Lower leg skin (tissue), 3 donors: ENCODE measurements at regions not wholly inside any gene's neighbourhood (a gene's known extent, or its start where the extent isn't known, plus 50 kb on each side); places are given as distances from the start of the nearest gene placed in this dataset.

ENCODE experiments used
- CTCF ChIP-seq, 3 donors: fragments of 450-650 bp; IDR thresholded peaks; one replicate each; pipeline ENCODE4 v1.5.1; 2016; ENCODE audit warnings: antibody characterized with exemption in 3 of 3, mild to moderate bottlenecking in 3 of 3, moderate library complexity in 2 of 3
- POLR2A ChIP-seq, 2 donors: fragments of 450-650 bp; IDR thresholded peaks; one replicate each; pipeline ENCODE4 v1.6.1; 2016 to 2017; ENCODE audit warnings: antibody characterized with exemption in 2 of 2, mild to moderate bottlenecking in 1 of 2, moderate library complexity in 1 of 2

GRCh38 chr12:46050805-46051204 is 60.4 kb upstream of the SCAF11 start:
- TF ChIP-seq CTCF (IDR thresholded peaks at IDR 0.05) (no peak), POLR2A (IDR thresholded peaks at IDR 0.05) (no peak)
